Endothelial cell of umbilical vein (primary cell): ENCODE measurements at regions not wholly inside any gene's neighbourhood (a gene's known extent, or its start where the extent isn't known, plus 50 kb on each side); places are given as distances from the start of the nearest gene placed in this dataset.

Source experiments
- BruUV-seq: library from RNA; stranded (reverse); fragments of 400-500 nt; replicated peaks from 2 replicates; lab custom pipeline; 2021; lab: Mats Ljungman, UMichigan
- CTCF ChIA-PET: fragments of 300-600, 350-600 bp; sonication (Branson Sonifier 250); formaldehyde crosslinking; loops from one replicate; lab custom pipeline; 2021; ENCODE audit warnings: antibody characterized with exemption, inconsistent platforms; lab: Charles Lee
- POLR2A ChIA-PET: fragments of 300-600, 350-600 bp; sonication (Branson Sonifier 250); formaldehyde crosslinking; loops from one replicate; lab custom pipeline; 2021; ENCODE audit warnings: antibody characterized with exemption, inconsistent platforms; lab: Charles Lee
- DNase-seq: peaks from one replicate; pipeline ENCODE4 v3.0.0-alpha.2; 2011; ENCODE audit warnings: low read depth, low spot score
- FAIRE-seq: peaks from 2 replicates; lab custom pipeline; 2011; peaks lifted over from hg19 to GRCh38; lab: Jason Lieb, UNC
- H2AFZ ChIP-seq: 2 replicates; pipeline ENCODE4 v1.6.0; 2012; ENCODE audit warnings: low read depth, low read length, control low read depth, inconsistent platforms
- H3K27ac ChIP-seq: 2 replicates; pipeline ENCODE4 v1.5.1; 2011; ENCODE audit warnings: low read depth, mild to moderate bottlenecking, control low read depth, low read length, moderate library complexity; ENCODE audit not compliant: insufficient read depth
- H3K27me3 ChIP-seq, 2 experiments: 2 replicates each; pipeline versions ENCODE4 v1.6.0 to v1.6.1; 2011; ENCODE audit warnings: low read length in 2 of 2, mixed read lengths in 1 of 2; ENCODE audit not compliant: control insufficient read depth in 2 of 2, insufficient read depth in 2 of 2
- H3K36me3 ChIP-seq, 2 experiments: 2 replicates in 1 of 2; 3 replicates in 1 of 2; pipeline ENCODE4 v1.5.1; 2011; ENCODE audit warnings: low read length in 2 of 2, mild to moderate bottlenecking in 1 of 2, moderate library complexity in 1 of 2; ENCODE audit not compliant: control insufficient read depth in 2 of 2, insufficient read depth in 2 of 2; ENCODE audit errors: extremely low read depth in 1 of 2
- H3K4me1 ChIP-seq: 3 replicates; pipeline ENCODE4 v1.5.1; 2011; ENCODE audit warnings: mild to moderate bottlenecking, low read length; ENCODE audit not compliant: control insufficient read depth, insufficient read depth; ENCODE audit errors: extremely low read depth
- H3K4me2 ChIP-seq: 2 replicates; pipeline ENCODE4 v1.6.1; 2011; ENCODE audit warnings: low read length, control low read depth, mixed read lengths; ENCODE audit not compliant: insufficient read depth
- H3K4me3 ChIP-seq, 3 experiments: fragments of 200-600 bp in 1 of 3; sonication (generic), shearing (Covaris generic) in 1 of 3; replicated peaks in 1 of 3; 2 replicates each; pipeline ENCODE4 v1.5.1; 2011 to 2016; ENCODE audit warnings: control low read depth in 3 of 3, low read length in 3 of 3, mild to moderate bottlenecking in 2 of 3, inconsistent platforms in 1 of 3, low read depth in 1 of 3, moderate library complexity in 1 of 3; ENCODE audit not compliant: insufficient read depth in 1 of 3
- H3K79me2 ChIP-seq: 2 replicates; pipeline ENCODE4 v1.6.0; 2012; ENCODE audit warnings: low read length, inconsistent platforms; ENCODE audit not compliant: control insufficient read depth, insufficient read depth
- H3K9ac ChIP-seq: replicated peaks from 2 replicates; pipeline ENCODE3; 2011; ENCODE audit warnings: low read length, control low read depth; ENCODE audit not compliant: insufficient read depth; ENCODE audit errors: extremely low read depth
- H3K9me1 ChIP-seq: replicated peaks from 3 replicates; pipeline ENCODE4 v1.6.0; 2011; ENCODE audit warnings: mild to moderate bottlenecking, low read length; ENCODE audit not compliant: control insufficient read depth, insufficient read depth; ENCODE audit errors: extremely low read depth
- H3K9me3 ChIP-seq: replicated peaks from 2 replicates; pipeline ENCODE4 v1.5.1; 2012; ENCODE audit warnings: low read length, inconsistent platforms; ENCODE audit not compliant: control insufficient read depth, insufficient read depth
- H4K20me1 ChIP-seq: replicated peaks from 2 replicates; pipeline ENCODE3; 2011; ENCODE audit warnings: mild to moderate bottlenecking, low read length; ENCODE audit not compliant: control insufficient read depth, insufficient read depth; ENCODE audit errors: extremely low read depth
- EZH2 ChIP-seq: IDR thresholded peaks from 2 replicates; pipeline ENCODE4 v1.6.1; 2012; ENCODE audit warnings: borderline replicate concordance, low read depth, mild to moderate bottlenecking, moderate library complexity, low read length, inconsistent platforms; ENCODE audit not compliant: severe bottlenecking
- FOS ChIP-seq: IDR thresholded peaks from 2 replicates; pipeline ENCODE4 v1.6.1; 2011; ENCODE audit warnings: mild to moderate bottlenecking, low read length, moderate library complexity, borderline replicate concordance; ENCODE audit not compliant: insufficient read depth
- GATA2 ChIP-seq: IDR thresholded peaks from 2 replicates; pipeline ENCODE4 v1.7.0; 2011; ENCODE audit warnings: low read depth, mild to moderate bottlenecking, moderate library complexity, mixed read lengths, low read length; ENCODE audit not compliant: insufficient read length, insufficient read depth
- JUN ChIP-seq: IDR thresholded peaks from 2 replicates; pipeline ENCODE4 v1.6.1; 2011; ENCODE audit warnings: borderline replicate concordance, low read depth; ENCODE audit not compliant: insufficient read length, insufficient read depth
- MAX ChIP-seq: IDR thresholded peaks from 2 replicates; pipeline ENCODE4 v1.6.1; 2011; ENCODE audit not compliant: insufficient read depth, insufficient read length
- MYC ChIP-seq: IDR thresholded peaks from one replicate; pipeline ENCODE4 v1.6.1; 2011; ENCODE audit warnings: mild to moderate bottlenecking, low read depth, low read length
- POLR2A ChIP-seq: IDR thresholded peaks from 2 replicates; pipeline ENCODE4 v1.6.1; 2012; ENCODE audit warnings: low read depth, mild to moderate bottlenecking, control low read depth, low read length
- POLR2AphosphoS5 ChIP-seq: IDR thresholded peaks from 2 replicates; pipeline ENCODE4 v1.6.1; 2012; ENCODE audit warnings: low read depth, mild to moderate bottlenecking, control low read depth, low read length, moderate library complexity; ENCODE audit not compliant: insufficient read depth
- dilution Hi-C: fragments of 300-500 bp; cut with MboI; formaldehyde crosslinking; loops from one replicate; pipeline ENCODE4 v1.15.0; 2019; ENCODE audit warnings: low sequenced_read_pairs; ENCODE audit not compliant: extremely low pct_ligation_motif_present
- intact Hi-C: fragments of 100-400 bp; cut with micrococcal nuclease; formaldehyde crosslinking; loops from one replicate; pipeline ENCODE4 v1.10.0; 2022

- TF ChIP-seq POLR2A, result no peak
- TF ChIP-seq EZH2, result no peak
- TF ChIP-seq MAX, result no peak
- no peak for TF ChIP-seq JUN
- no peak for TF ChIP-seq FOS
- TF ChIP-seq POLR2AphosphoS5, result no peak
- TF ChIP-seq MYC, result no peak
- no peak for TF ChIP-seq GATA2
- no peaks in the 10 kb centered on the region for H3K9me3 ChIP-seq
- H3K4me1 ChIP-seq, result no peaks in the 10 kb centered on the region
- intact Hi-C loops (loop anchor here (5.0 to 10.0 kb wide), 2 partner anchors 283 to 865 kb away; no protein-coding TSS in a partner anchor), dilution Hi-C loops (no loop called here)
- H3K79me2 ChIP-seq, result no peaks in the 10 kb centered on the region
- no peaks in the 10 kb centered on the region for H3K36me3 ChIP-seq
- H3K9ac ChIP-seq, result no peak overlapping the region
- no peak overlapping the region for H3K27ac ChIP-seq
- H3K4me3 ChIP-seq, result no peak overlapping the region
- no peak overlapping the region for H2AFZ ChIP-seq
- H3K9me1 ChIP-seq, result no peaks in the 10 kb centered on the region
- no TSS peak for BruUV-seq
- ChIA-PET CTCF (interaction anchor here (1.3 to 2.1 kb wide), 3 partner anchors 60 to 635 kb away, joined by 4 to 6 read pairs (median 5); no protein-coding TSS in a partner anchor), POLR2A (no interaction called here)
- H3K4me2 ChIP-seq, result no peak overlapping the region
- no peak for DNase-seq
- peaks cover 3 to 6% of the 10 kb centered on the region in 2 experiments for H3K27me3 ChIP-seq
- no peaks in the 10 kb centered on the region for H4K20me1 ChIP-seq
- FAIRE-seq, result no peak
Observed at GRCh38 chr7:17709599-17709998, 230.7 kb downstream of the SNX13 start.

DNA sequence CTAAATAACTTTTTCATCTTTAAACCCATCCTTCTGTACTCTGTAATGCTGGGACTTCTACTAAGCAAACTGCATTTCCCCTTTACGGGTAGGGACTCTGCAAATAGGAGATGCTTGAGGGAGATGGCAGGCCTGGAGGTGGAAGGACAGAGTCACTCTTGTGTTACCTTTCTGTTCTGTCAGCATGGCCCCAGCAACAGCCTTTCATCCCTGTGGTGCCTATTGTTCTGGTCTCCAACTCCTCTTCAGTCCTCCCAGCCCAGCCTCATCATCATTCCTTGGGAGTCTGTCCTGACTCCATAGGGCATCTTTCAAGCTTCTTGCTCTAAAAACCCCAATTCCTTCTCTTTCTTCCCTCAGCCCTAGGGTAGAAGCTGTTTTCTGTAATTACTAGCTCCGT is 230.0 kb downstream of the SNX13 start:
- DNase-seq (no peak), FAIRE-seq (no peak)
- TF ChIP-seq FOS (no peak), POLR2A (no peak), JUN (no peak)
- H2AFZ ChIP-seq, result no peak overlapping the region
- no peak overlapping the region for H3K4me3 ChIP-seq
- H3K9ac ChIP-seq, result no peak overlapping the region
- no peak overlapping the region for H3K27ac ChIP-seq
- no peaks in the 10 kb centered on the region for H3K36me3 ChIP-seq
- intact Hi-C loops (no loop called here), dilution Hi-C loops (no loop called here)
- H3K9me3 ChIP-seq, result no peaks in the 10 kb centered on the region
- H4K20me1 ChIP-seq, result no peaks in the 10 kb centered on the region
- ChIA-PET CTCF (interaction anchor here (0.6 to 1.4 kb wide), 4 partner anchors 23 to 635 kb away, joined by 3 to 4 read pairs (median 3); no protein-coding TSS in a partner anchor), POLR2A (interaction anchor here (0.5 kb wide), 1 partner anchor 232 kb away, joined by 5 read pairs; no protein-coding TSS in a partner anchor)
- H3K9me1 ChIP-seq, result no peaks in the 10 kb centered on the region
- no peaks in the 10 kb centered on the region for H3K79me2 ChIP-seq
- no peaks in the 10 kb centered on the region for H3K4me1 ChIP-seq
- H3K4me2 ChIP-seq, result no peak overlapping the region
- peaks cover 3 to 6% of the 10 kb centered on the region in 2 experiments for H3K27me3 ChIP-seq
- no TSS peak for BruUV-seq
